CMK (cell line): ENCODE measurements at regions not wholly inside any gene's neighbourhood (a gene's known extent, or its start where the extent isn't known, plus 50 kb on each side); places are given as distances from the start of the nearest gene placed in this dataset.
"Not testable (repeated sequence)": the region's sequence is repeated elsewhere in the genome, so short reads cannot be mapped to it uniquely, and the experiment has no call there.

Experiments used
- DNase-seq: peaks from one replicate; pipeline ENCODE4 v3.0.0-alpha.2; 2010; ENCODE audit warnings: low read depth

DNA sequence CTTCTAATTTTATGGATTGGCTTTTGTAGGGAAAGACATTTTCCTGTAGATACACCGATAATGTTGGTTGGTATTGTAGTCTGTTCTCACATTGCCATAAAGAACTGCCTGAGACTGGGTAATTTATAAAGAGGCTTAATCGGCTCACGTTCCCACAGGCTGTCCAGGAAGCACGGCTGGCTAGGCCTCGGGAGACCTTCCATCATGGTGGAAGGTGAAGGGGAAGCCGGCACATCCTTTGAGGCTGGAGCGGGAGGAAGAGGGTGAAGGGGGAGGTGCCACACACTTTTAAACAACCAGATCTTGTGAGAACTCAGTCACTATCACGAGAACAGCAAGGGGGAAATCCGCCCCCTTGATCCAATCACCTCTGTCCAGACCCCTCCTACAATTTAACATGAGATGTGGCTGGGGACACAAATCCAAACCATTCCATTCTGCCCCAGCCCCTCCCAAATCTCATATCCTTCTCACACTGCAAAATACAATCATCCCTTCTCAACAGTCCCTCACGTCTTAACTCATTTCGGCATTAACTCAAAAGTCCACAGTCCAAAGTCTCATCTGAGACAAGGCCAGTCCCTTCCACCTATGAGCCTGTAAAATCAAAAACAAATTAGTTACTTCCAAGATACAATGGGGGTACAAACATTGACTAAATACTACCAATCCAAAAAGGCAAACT lies 66.7 kb upstream of the EIF5 start:
- DNase-seq: no peak

DNA sequence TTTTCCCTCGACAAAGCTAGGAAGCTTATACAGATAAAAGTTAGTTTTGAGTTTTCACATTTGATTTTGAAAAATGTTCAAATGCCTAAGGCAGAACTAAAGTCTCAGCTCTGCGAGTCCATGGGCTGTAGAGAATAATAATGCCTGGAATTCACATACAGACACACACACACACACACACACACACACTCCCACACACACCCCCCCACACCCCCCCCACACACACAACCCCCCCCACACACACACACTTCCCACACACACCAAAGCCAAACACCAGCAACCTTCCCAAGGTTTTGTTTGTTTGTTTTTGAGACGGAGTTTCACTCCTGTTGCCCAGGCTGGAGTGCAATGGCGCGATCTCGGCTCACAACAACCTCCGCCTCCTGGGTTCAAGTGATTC lies 62.8 kb upstream of the EIF5 start:
- DNase-seq: no peak

DNA sequence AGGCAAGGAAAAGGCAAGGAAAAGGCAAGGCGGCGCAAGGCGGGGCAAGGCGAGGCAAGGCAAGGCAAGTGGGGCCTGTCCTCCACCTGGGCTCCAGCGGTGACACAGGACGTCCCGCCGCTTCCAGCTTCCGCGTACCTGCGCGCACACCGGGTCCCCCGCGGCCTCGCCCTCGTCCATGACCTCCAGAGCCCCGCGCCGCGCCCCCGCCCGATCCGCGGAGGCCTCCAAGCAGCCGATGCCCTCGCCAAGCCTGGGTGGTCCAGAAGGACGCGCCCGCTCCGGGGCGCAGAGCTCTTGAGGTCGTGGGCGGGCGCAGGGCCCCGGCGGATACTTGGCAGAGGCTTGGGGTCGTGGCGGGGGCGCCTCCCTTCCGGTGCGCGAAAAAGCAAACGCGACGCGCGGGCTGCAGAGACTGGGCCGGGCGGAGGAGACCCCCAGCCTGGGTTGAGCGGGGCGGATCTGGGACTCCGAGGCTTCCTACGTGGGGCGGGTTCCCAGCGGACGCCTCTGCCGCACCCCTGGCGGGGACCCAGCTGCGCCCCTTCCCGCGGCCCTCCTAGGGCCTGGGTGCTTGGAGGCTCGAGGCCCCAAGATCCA lies 60.8 kb upstream of the EIF5 start:
- no peak for DNase-seq

DNA sequence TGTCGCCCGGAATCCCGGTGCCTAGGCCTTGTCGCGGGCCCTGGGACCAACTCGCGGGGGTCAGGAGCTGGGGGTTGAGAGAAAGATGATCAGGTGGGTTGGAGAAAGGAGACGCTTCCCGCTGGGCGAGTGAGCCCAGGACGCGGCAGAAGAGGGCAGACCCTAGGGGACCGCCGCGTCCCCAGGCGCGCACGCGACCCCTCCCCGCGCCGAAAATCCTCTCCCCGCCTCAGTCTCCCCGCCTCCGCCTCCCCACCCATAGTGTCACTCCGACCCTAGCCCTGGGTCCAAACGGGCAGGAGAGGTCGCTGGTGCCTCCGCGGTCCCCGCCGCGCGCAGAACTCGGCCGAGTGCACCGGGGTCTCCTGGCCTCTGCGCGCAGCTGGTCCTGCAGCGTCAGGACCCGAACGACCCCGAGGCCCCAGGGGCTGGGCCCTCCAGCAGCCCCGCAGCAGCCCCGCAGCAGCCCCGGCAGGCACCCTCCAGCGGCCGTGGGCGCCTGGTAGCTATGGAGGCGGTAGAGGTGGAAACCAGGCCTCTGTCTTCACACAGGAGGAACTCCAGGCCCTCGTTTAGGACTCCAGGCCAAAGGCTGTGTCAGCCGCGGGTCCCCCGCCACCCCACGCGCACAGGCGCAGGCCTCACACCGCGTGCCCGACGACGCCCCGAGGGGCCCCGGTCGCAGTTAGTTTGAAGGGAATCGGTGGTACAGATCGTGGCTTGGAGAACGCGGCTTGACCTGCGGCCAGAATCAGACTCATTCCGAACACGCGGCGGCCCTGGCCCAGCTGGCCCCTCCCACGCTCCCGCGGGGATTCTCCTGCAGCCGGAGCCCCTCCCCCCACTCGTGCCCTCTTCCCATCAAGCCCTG lies 60.1 kb upstream of the EIF5 start:
- no peak for DNase-seq

DNA sequence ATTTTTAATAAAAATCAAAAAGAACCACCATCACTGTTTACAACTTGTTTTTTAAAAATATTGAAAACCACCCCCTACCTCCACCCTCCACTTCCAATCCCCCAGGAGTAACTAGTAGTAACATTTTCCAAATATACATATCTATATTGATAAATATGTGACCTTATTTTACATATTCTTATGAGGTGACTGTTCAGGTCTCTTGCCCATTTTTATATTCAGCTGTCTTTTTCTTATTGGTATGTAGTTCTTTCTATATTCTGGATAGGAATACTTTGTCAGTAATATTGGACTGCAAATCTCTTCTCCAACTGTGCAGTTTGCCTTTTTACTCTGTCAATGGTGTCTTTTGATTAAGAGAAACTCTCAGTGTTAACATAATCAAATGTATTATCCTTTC lies 59.0 kb upstream of the EIF5 start:
- no peak for DNase-seq

DNA sequence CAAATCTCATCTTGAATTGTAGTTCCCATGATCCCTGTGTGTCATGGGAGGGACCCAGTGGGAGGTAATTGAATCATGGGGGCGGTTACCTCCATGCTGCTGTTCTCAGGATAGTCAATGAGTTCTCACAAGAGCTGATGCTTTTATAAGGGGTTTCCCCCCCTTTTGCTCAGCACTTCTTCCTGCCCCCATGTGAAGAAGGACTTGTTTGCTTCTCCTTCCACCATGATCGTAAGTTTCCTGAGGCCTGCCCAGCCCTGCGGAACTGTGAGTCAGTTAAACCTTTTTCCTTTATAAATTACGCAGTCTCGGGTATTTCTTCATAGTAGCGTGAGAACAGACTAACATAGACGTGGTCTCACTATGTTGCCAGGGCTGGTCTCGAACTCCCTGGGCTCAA lies 56.1 kb upstream of the EIF5 start:
- no peak for DNase-seq

DNA sequence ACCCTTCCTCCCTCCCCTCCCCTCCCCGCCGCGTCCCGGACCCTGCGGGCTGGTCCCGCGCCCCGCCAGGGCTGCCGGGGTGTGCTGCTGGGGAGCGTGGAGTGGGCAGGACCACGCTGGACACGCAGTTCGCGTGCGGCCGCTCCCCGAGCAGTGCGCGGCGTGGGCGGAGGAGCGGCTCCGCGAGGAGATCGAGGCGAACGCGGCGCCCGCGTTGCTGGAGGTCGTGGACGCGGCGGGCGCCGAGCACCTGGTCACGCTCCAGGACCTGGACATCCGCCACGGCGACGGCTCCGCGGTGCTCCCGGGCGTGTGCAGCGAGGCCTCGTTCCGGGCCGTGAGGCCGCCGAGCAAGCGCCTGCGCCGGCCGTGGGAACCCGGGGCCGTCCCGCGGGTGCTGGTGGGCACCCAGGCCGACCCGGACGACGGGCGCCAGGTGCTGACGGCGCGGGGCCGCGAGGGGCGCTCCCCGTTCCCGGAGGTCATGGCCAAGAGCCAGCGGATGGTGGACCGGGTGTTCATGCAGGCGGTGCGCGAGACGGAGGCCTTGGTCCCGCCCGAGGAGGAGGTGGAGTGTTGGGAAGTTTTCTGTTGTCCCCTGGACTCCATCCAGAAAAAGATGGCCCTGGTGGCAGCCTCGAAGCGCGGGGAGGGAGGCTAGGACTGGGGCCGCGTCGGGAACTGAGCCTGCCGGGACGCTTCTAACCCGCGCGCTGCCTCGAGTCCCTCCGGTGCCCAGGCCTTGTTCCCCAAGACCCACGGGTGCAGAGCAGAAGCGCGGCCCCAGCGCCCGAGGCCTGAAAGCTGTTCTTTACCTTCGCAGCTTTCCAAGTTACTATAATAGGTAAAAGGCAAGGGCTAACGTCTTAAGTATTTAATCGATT lies 54.7 kb upstream of the EIF5 start:
- no peak for DNase-seq

DNA sequence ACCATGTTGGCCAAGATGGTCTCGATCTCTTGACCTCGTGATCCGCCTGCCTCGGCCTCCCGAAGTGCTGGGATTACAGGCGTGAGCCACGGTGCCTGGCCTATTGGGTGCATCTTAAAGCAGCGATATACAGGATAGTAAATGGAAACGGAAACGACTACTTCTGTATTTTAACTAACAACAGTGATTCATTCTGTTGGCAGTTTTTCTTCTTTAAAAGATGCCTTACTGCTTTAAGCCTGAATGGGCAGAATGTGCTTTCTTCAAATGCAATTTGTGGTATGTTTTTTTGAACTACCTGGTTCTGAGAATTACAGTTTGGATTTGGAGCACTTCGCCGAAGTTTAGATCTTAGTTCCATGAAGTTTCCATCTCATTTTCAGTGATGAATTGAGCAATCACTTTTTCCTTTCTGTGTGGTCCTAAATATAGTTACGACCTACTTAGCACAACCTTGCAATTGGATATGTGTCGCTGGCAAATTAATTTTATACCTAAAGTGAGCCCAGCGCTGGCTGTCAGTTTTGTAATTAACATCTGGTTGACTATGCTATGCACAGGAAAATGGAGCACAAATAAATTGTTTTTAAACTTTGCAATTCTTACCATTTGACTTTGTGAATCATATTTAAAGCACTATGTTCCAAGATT lies 53.6 kb upstream of the EIF5 start:
- DNase-seq: no peak

DNA sequence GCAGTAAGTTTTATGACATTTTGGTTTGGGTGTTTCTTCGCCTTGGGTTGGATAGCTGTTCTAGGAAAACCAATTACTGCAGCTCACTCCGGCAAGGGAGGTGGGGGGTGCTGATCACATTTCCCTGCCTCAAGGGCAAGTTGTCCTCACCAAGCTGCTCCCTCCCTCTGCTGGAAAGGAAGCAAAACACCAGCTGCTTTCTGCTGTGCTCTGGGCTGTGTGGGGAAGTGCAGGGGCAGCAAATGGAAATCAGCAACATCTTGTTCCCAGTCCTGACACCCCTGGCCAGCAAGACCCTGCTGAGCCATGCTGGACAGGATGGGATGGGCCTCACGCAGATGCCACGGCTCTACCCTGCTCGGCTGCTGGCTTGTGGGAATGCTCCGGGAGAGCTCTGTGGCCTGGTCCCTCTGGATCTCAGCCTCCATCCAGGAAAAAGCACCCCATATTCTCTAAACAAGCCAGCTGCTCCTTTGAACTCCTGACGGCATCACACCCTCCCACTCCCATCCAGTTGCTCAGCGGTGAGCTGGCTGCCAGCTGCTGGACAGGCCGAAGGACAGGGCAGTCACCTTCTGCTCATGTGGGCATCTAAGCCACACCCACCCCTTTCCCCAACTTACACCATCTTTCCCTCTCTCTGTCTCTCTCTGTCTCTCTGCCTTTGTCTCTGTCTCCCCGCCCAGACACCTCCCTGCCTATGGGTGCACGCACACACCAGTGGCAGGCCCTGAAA lies 52.4 kb upstream of the EIF5 start:
- no peak for DNase-seq

DNA sequence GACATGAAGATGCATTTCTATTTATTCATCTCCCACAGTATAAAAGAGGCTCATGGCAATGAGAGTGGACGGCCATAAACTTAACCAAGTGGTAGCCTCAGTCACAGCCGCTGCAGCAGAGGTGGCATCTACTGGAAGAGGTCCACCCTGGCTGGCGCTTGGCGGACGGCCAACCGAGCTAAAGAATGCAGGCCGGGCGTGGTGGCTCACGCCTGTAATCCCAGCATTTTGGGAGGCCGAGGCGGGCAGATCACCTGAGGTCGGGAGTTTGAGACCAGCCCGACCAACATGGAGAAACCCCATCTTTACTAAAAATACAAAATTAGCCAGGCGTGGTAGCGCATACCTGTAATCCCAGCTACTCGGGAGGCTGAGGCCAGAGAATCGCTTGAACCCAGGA lies 51.7 kb upstream of the EIF5 start:
- DNase-seq: not testable (repeated sequence)

DNA sequence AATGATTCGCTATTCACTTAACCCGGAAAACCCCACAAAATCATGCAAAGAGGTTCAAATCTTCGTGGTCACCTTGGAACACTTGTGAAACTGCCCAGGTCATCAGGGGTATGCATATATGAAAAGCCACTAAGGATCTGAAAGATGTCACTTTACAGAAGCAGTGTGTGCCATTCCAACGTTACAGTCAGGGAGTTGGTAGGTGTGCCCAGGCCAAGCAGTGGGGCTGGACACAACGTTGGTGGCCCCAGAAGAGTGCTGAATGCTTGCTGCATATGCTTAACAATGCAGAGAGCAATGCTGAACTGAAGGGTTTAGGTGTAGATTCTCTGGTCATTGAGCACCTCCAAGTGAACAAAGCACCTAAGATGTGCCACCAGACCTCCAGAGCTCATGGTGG lies 51.1 kb upstream of the EIF5 start:
- DNase-seq: no peak

DNA sequence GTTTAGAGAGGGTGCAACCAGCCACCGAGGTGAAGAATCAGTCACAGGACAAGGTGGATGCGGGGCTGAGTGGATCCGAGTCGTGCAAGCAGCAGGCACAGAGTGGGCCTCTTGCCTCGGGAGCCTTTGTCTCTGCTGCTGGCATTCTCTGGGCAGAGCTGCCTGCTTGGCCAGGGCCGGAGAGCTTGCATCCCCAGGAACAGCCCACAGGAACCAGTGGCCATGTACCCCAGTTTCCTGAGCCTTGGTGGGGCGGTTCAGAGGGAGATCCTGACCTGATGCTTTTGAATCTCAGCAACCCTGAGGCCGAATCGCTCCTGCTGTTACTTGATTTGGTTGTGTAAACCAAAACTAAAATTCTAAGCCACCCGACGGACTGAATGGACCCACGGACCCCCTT lies 50.1 kb upstream of the EIF5 start:
- no peak for DNase-seq
